ENCODE measurements at regions not wholly inside any gene's neighbourhood (a gene's known extent, or its start where the extent isn't known, plus 50 kb on each side); places are given as distances from the start of the nearest gene placed in this dataset.

DNA sequence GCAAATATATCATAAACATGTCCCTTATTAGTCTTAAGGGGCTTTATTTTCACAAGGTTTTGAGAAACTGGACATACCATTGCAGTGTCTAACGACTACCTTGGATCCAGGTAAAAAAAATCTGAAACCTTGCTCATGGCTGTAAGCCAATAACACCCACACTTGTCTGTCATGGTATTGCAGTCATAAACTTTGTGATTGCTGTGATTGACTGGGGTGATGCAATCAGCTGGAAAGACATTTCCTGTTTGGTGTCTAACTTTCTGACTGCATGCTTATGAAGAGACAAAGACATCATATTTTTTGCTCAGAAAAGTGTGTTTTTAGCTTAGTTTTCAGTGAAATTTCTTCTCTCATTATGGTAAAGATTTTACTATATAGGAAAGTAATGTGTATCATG is 635.0 kb downstream of the TSN start:
- H3K4me1 ChIP-seq (ENCODE audit: insufficient read depth), result no peaks in the 10 kb centered on the region
- DNase-seq, result no peak
- no peaks in the 10 kb centered on the region for H3K36me3 ChIP-seq
- no peak for TF ChIP-seq EP300 (IDR thresholded peaks at IDR 0.05)
- TF ChIP-seq POLR2A (IDR thresholded peaks at IDR 0.05), result no peak
- TF ChIP-seq, protein P1, sequence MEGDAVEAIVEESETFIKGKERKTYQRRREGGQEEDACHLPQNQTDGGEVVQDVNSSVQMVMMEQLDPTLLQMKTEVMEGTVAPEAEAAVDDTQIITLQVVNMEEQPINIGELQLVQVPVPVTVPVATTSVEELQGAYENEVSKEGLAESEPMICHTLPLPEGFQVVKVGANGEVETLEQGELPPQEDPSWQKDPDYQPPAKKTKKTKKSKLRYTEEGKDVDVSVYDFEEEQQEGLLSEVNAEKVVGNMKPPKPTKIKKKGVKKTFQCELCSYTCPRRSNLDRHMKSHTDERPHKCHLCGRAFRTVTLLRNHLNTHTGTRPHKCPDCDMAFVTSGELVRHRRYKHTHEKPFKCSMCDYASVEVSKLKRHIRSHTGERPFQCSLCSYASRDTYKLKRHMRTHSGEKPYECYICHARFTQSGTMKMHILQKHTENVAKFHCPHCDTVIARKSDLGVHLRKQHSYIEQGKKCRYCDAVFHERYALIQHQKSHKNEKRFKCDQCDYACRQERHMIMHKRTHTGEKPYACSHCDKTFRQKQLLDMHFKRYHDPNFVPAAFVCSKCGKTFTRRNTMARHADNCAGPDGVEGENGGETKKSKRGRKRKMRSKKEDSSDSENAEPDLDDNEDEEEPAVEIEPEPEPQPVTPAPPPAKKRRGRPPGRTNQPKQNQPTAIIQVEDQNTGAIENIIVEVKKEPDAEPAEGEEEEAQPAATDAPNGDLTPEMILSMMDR (IDR thresholded peaks at IDR 0.05), result no peak
- intact Hi-C loops (cut with DNase I), result no loop called here
- H3K9me3 ChIP-seq, result no peaks in the 10 kb centered on the region
- no peak overlapping the region for H3K4me3 ChIP-seq
- 47 to 79% (median 48%) methylated on average over 1 of the region's 1 CpG for WGBS, 3 donors
- H3K27me3 ChIP-seq, result no peaks in the 10 kb centered on the region
- H3K27ac ChIP-seq, result no peak overlapping the region

DNA sequence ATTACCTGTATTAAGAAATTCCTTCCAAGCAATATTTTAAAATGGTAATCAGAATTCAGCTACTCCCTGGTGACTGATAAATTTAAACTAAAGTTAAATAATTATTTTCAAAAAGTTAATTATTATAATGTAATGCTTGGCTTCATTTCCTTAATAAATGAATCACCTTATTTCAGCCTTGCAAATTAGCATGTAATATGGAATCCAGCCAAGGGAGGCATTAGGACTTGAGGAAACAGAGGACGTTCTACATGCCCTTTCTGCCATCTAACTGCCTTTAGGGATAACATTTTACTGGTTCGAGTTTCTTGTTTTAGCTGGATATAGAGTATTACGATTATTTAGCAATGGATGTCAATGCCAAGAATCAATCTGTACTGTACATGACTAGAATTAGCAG is 636.3 kb downstream of the TSN start:
- no peaks in the 10 kb centered on the region for H3K27me3 ChIP-seq
- H3K36me3 ChIP-seq, result no peaks in the 10 kb centered on the region
- H3K9me3 ChIP-seq, result no peaks in the 10 kb centered on the region
- H3K27ac ChIP-seq, result no peak overlapping the region
- no peaks in the 10 kb centered on the region for H3K4me1 ChIP-seq (ENCODE audit: insufficient read depth)
- TF ChIP-seq, protein P1 (IDR thresholded peaks at IDR 0.05), result no peak
- TF ChIP-seq EP300 (IDR thresholded peaks at IDR 0.05), result no peak
- TF ChIP-seq POLR2A (IDR thresholded peaks at IDR 0.05), result no peak
- no peak overlapping the region for H3K4me3 ChIP-seq
- DNase-seq, result no peak
- intact Hi-C loops (cut with DNase I), result no loop called here
- 69 to 78% (median 77%) methylated on average over 3 of the region's 3 CpGs for WGBS, 3 donors

DNA sequence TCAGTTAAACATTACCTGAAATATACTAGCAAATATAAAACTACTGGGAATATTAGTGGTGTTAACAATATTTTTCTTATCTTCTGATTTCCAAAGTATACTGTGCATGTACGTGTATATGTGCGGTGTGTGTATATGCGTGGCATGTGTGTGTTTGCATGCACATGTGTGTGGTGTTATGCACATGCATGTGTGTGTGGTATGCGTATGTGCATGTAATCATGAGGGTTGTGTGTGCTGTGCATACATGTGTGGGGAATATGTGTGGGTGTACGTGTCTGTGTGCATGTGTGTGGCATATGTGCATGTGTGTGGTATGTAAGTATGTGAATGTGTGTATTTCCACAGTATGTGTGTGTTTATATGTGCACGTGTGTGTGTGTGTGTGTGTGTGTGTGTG is 640.2 kb downstream of the TSN start:
- Histone ChIP-seq H3K4me1 (ENCODE audit: insufficient read depth) (no peaks in the 10 kb centered on the region), H3K9me3 (no peaks in the 10 kb centered on the region), H3K4me3 (no peak overlapping the region), H3K36me3 (no peaks in the 10 kb centered on the region), H3K27me3 (no peaks in the 10 kb centered on the region), H3K27ac (no peak overlapping the region)
- DNase-seq, result no peak
- TF ChIP-seq, protein P1 (IDR thresholded peaks at IDR 0.05), result no peak
- TF ChIP-seq EP300 (IDR thresholded peaks at IDR 0.05), result no peak
- 87 to 92% (median 89%) methylated on average over 6 of the region's 6 CpGs for WGBS, 3 donors
- intact Hi-C loops (cut with DNase I), result no loop called here

DNA sequence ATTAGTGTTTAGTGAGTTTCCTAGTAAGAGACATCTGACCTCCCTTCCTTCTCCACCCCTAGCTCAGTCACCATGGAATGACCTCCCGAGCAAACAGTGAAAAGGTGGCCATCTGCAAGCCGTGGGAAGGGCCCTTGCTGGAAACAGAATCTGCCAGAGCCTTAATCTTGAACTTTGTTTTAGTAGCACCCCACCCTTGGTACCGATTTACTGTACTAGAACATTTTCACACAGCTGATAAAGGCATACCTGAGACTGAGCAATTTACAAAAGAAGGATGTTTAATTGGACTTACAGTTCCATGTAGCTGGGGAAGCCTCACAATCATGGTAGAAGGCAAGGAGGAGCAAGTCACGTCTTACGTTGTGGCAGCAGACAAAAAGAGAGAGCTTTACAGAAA is 655.8 kb downstream of the TSN start:
- Histone ChIP-seq H3K4me3 (no peak overlapping the region), H3K27ac (no peak overlapping the region), H3K4me1 (ENCODE audit: insufficient read depth) (no peaks in the 10 kb centered on the region), H3K36me3 (no peaks in the 10 kb centered on the region), H3K27me3 (no peaks in the 10 kb centered on the region), H3K9me3 (no peaks in the 10 kb centered on the region)
- DNase-seq, result no peak
- TF ChIP-seq, protein P1 (IDR thresholded peaks at IDR 0.05), result no peak
- TF ChIP-seq POLR2A (IDR thresholded peaks at IDR 0.05) (no peak), EP300 (IDR thresholded peaks at IDR 0.05) (no peak)
- WGBS, 3 donors, result 70 to 76% (median 72%) methylated on average over 5 of the region's 5 CpGs
- intact Hi-C loops (cut with DNase I), result no loop called here

DNA sequence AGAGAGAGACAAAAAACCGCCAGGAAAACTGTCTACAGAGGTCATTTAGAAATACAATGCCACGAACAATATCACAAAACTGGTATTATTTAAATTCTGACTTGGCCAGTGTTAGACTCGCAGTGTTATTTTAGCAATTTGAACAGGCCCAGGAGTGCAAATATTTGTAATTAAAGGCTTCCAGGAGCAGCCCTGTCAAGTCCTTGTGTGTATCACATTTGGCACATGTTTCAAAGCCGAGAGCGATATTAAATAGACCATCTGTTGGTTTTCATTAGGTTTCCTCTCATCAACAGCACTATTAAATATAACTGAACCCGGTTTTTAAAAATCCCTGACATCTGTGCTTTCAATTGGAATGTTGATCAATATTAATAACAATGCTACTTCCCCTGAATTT is 656.9 kb downstream of the TSN start:
- no peaks in the 10 kb centered on the region for H3K4me1 ChIP-seq (ENCODE audit: insufficient read depth)
- 9 to 14% (median 12%) methylated on average over 6 of the region's 6 CpGs for WGBS, 3 donors
- no peak for DNase-seq
- no peaks in the 10 kb centered on the region for H3K9me3 ChIP-seq
- H3K4me3 ChIP-seq, result no peak overlapping the region
- no peak overlapping the region for H3K27ac ChIP-seq
- intact Hi-C loops (cut with DNase I), result no loop called here
- H3K36me3 ChIP-seq, result no peaks in the 10 kb centered on the region
- no peaks in the 10 kb centered on the region for H3K27me3 ChIP-seq
- TF ChIP-seq EP300 (IDR thresholded peaks at IDR 0.05) (no peak), POLR2A (IDR thresholded peaks at IDR 0.05) (no peak)
- TF ChIP-seq, protein P1 (IDR thresholded peaks at IDR 0.05), result no peak

All from ovary (tissue), 7 donors.